ENCODE measurements at regions not wholly inside any gene's neighbourhood (a gene's known extent, or its start where the extent isn't known, plus 50 kb on each side); places are given as distances from the start of the nearest gene placed in this dataset.

GRCh38 chr5:148950471-148950863 is 112.4 kb downstream of the SH3TC2 start:
- Histone ChIP-seq H3K4me1 (peaks cover 0 to 5% of the 10 kb centered on the region in 2 donors), H3K27ac (peak overlapping the region; percentile 72 to 80), H3K9me3 (no peaks in the 10 kb centered on the region), H3K27me3 (no peaks in the 10 kb centered on the region), H3K4me3 (no peak overlapping the region), H3K36me3 (no peaks in the 10 kb centered on the region)
- intact Hi-C loops (cut with DNase I): no loop called here
- DNase-seq (ENCODE audit: low spot score in 2 of 2): no peak
- no peak for TF ChIP-seq CTCF (IDR thresholded peaks at IDR 0.05)

GRCh38 chr5:148950892-148951291 is 112.0 kb downstream of the SH3TC2 start:
- peaks cover 0 to 5% of the 10 kb centered on the region in 2 donors for H3K4me1 ChIP-seq
- no peaks in the 10 kb centered on the region for H3K27me3 ChIP-seq
- H3K4me3 ChIP-seq: no peak overlapping the region
- no peak for DNase-seq (ENCODE audit: low spot score in 2 of 2)
- TF ChIP-seq CTCF (IDR thresholded peaks at IDR 0.05): no peak
- intact Hi-C loops (cut with DNase I): no loop called here
- no peaks in the 10 kb centered on the region for H3K9me3 ChIP-seq
- H3K27ac ChIP-seq: peak overlapping the region; percentile 72 to 80
- H3K36me3 ChIP-seq: no peaks in the 10 kb centered on the region

GRCh38 chr5:148951612-148952011 is 111.2 kb downstream of the SH3TC2 start:
- intact Hi-C loops (cut with DNase I): no loop called here
- Histone ChIP-seq H3K36me3 (no peaks in the 10 kb centered on the region), H3K27ac (no peak overlapping the region), H3K4me1 (peaks cover 0 to 5% of the 10 kb centered on the region in 2 donors), H3K4me3 (no peak overlapping the region), H3K9me3 (no peaks in the 10 kb centered on the region), H3K27me3 (no peaks in the 10 kb centered on the region)
- DNase-seq (ENCODE audit: low spot score in 2 of 2): no peak
- TF ChIP-seq CTCF (IDR thresholded peaks at IDR 0.05): no peak

- DNase-seq (ENCODE audit: low spot score in 2 of 2): no peak
- intact Hi-C loops (cut with DNase I): no loop called here
- TF ChIP-seq CTCF (IDR thresholded peaks at IDR 0.05): no peak
These were observed 110.6 kb downstream of the SH3TC2 start for GRCh38 chr5:148952097-148952867.

GRCh38 chr5:148953711-148954110 is 109.2 kb downstream of the SH3TC2 start:
- TF ChIP-seq CTCF (IDR thresholded peaks at IDR 0.05): no peak
- peaks cover 0 to 5% of the 10 kb centered on the region in 2 donors for H3K4me1 ChIP-seq

More at GRCh38 chr5:148952097-148952867, 110.6 kb downstream of the SH3TC2 start:
- no peaks in the 10 kb centered on the region for H3K9me3 ChIP-seq
- H3K36me3 ChIP-seq: no peaks in the 10 kb centered on the region
- no peaks in the 10 kb centered on the region for H3K27me3 ChIP-seq
- no peak overlapping the region for H3K27ac ChIP-seq
- peaks cover 0 to 5% of the 10 kb centered on the region in 2 donors for H3K4me1 ChIP-seq
- H3K4me3 ChIP-seq: no peak overlapping the region

More at GRCh38 chr5:148953711-148954110, 109.2 kb downstream of the SH3TC2 start:
- Histone ChIP-seq H3K27ac (no peak overlapping the region), H3K27me3 (no peaks in the 10 kb centered on the region), H3K36me3 (no peaks in the 10 kb centered on the region), H3K9me3 (no peaks in the 10 kb centered on the region), H3K4me3 (no peak overlapping the region)
- no peak for DNase-seq (ENCODE audit: low spot score in 2 of 2)
- intact Hi-C loops (cut with DNase I): no loop called here
